ENCODE measurements at regions not wholly inside any gene's neighbourhood (a gene's known extent, or its start where the extent isn't known, plus 50 kb on each side); places are given as distances from the start of the nearest gene placed in this dataset.

DNA sequence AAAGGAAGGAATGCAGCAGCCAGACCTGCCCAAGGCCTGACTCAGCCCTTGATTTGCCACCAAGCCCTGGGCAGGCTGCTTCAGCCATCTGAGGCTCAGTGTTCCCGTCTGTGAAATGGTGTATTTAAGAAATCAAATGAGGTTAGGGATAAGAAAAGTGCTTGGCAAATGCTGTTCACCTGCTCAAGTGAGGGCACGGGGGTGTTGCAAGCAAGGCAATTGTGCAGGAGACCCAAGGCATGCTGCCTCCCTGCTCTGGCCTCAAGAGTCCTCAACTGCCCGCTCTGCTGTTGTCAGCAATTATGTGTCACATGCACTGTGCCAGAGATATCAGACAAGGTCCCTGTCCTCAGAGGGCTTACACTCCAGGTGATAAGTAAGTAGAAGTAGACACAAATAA lies 101.8 kb downstream of the TPRA1 start:
- TF ChIP-seq, protein P1, sequence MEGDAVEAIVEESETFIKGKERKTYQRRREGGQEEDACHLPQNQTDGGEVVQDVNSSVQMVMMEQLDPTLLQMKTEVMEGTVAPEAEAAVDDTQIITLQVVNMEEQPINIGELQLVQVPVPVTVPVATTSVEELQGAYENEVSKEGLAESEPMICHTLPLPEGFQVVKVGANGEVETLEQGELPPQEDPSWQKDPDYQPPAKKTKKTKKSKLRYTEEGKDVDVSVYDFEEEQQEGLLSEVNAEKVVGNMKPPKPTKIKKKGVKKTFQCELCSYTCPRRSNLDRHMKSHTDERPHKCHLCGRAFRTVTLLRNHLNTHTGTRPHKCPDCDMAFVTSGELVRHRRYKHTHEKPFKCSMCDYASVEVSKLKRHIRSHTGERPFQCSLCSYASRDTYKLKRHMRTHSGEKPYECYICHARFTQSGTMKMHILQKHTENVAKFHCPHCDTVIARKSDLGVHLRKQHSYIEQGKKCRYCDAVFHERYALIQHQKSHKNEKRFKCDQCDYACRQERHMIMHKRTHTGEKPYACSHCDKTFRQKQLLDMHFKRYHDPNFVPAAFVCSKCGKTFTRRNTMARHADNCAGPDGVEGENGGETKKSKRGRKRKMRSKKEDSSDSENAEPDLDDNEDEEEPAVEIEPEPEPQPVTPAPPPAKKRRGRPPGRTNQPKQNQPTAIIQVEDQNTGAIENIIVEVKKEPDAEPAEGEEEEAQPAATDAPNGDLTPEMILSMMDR (IDR thresholded peaks at IDR 0.05) = no peak
- no peak for TF ChIP-seq EZH2 (IDR thresholded peaks at IDR 0.05; ENCODE audit: borderline replicate concordance, insufficient read depth, low read depth, low read length, poor library complexity, severe bottlenecking)
